Colonic mucosa (tissue), 4 donors: ENCODE measurements at regions not wholly inside any gene's neighbourhood (a gene's known extent, or its start where the extent isn't known, plus 50 kb on each side); places are given as distances from the start of the nearest gene placed in this dataset.

Experiments used
- DNase-seq: peaks from one replicate; pipeline ENCODE4 v3.0.0-alpha.2; 2020
- H3K27ac ChIP-seq: fragments of 200-600 bp; one replicate; pipeline ENCODE4 v1.8.0; 2021
- H3K27me3 ChIP-seq: fragments of 200-600 bp; one replicate; pipeline ENCODE4 v1.8.0; 2021
- H3K36me3 ChIP-seq: fragments of 200-600 bp; one replicate; pipeline ENCODE4 v1.8.0; 2021
- H3K4me1 ChIP-seq: fragments of 200-600 bp; one replicate; pipeline ENCODE4 v1.8.0; 2021; ENCODE audit warnings: mild to moderate bottlenecking
- H3K4me3 ChIP-seq: fragments of 200-600 bp; one replicate; pipeline ENCODE4 v1.8.0; 2021
- H3K9ac ChIP-seq, 2 donors: one replicate each; pipeline ENCODE4 v1.7.0; 2013; ENCODE audit warnings: control low read depth in 2 of 2, low read depth in 2 of 2, low read length in 2 of 2
- H3K9me3 ChIP-seq: fragments of 200-600 bp; one replicate; pipeline ENCODE4 v1.8.0; 2021
- CTCF ChIP-seq: fragments of 200-600 bp; IDR thresholded peaks from one replicate; pipeline ENCODE4 v1.8.0; 2022; ENCODE audit warnings: antibody characterized with exemption, mild to moderate bottlenecking
- intact Hi-C: fragments of 100-400 bp; cut with DNase I; formaldehyde crosslinking; loops from one replicate; pipeline ENCODE4 v1.14.1; 2022
- donor health status: healthy.
- donor health status: DM: no; HTN: no; CAD: no.
- donor health status: DM: no; HTN: no; CAD: no.

GRCh38 chr15:53246404-53246803, 456.3 kb upstream of the ONECUT1 start:
- intact Hi-C loops = no loop called here
- H3K27me3 ChIP-seq = no peaks in the 10 kb centered on the region
- no peaks in the 10 kb centered on the region for H3K4me1 ChIP-seq
- DNase-seq = no peak
- no peak for TF ChIP-seq CTCF
- H3K27ac ChIP-seq = no peak overlapping the region
- no peak overlapping the region for H3K4me3 ChIP-seq
- H3K9me3 ChIP-seq = no peaks in the 10 kb centered on the region
- H3K36me3 ChIP-seq = no peaks in the 10 kb centered on the region
- H3K9ac ChIP-seq = no peak overlapping the region

- H3K27ac ChIP-seq = no peak overlapping the region
- no peak for DNase-seq
- no peak overlapping the region for H3K9ac ChIP-seq
- H3K27me3 ChIP-seq = no peaks in the 10 kb centered on the region
- H3K36me3 ChIP-seq = no peaks in the 10 kb centered on the region
- H3K9me3 ChIP-seq = no peaks in the 10 kb centered on the region
- TF ChIP-seq CTCF = no peak
- H3K4me1 ChIP-seq = no peaks in the 10 kb centered on the region
- intact Hi-C loops = no loop called here
- H3K4me3 ChIP-seq = no peak overlapping the region
Measured at GRCh38 chr15:53233801-53234200, 443.7 kb upstream of the ONECUT1 start.

GRCh38 chr15:53230473-53230872, 440.3 kb upstream of the ONECUT1 start:
- Histone ChIP-seq H3K36me3 (no peaks in the 10 kb centered on the region), H3K4me1 (no peaks in the 10 kb centered on the region), H3K4me3 (no peak overlapping the region), H3K9ac (no peak overlapping the region), H3K9me3 (no peaks in the 10 kb centered on the region), H3K27me3 (no peaks in the 10 kb centered on the region), H3K27ac (no peak overlapping the region)
- TF ChIP-seq CTCF = no peak
- intact Hi-C loops = no loop called here
- no peak for DNase-seq

DNA sequence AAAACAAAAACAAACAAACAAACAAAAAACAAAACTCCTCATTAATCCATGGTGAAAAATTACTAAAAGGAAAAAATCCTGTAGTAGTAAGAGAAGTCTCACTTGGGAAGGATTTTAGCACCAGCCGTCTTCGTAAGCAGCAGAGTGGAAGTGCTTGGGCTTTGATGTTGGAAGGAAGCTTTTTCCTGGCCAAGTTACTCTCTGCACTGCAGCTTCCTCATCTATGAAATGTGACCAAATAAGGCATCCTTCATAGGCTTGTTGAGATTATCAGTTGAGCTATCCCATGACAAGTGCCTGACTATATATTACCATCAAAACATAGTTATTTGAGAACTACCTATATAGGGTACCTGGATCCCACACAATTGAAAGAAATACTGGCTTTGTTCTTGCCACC, 436.4 kb upstream of the ONECUT1 start:
- H3K36me3 ChIP-seq = no peaks in the 10 kb centered on the region
- H3K4me1 ChIP-seq = no peaks in the 10 kb centered on the region
- no peak overlapping the region for H3K4me3 ChIP-seq
- intact Hi-C loops = no loop called here
- no peak for TF ChIP-seq CTCF
- H3K9me3 ChIP-seq = no peaks in the 10 kb centered on the region
- H3K27ac ChIP-seq = no peak overlapping the region
- H3K9ac ChIP-seq = no peak overlapping the region
- H3K27me3 ChIP-seq = no peaks in the 10 kb centered on the region
- DNase-seq = no peak

DNA sequence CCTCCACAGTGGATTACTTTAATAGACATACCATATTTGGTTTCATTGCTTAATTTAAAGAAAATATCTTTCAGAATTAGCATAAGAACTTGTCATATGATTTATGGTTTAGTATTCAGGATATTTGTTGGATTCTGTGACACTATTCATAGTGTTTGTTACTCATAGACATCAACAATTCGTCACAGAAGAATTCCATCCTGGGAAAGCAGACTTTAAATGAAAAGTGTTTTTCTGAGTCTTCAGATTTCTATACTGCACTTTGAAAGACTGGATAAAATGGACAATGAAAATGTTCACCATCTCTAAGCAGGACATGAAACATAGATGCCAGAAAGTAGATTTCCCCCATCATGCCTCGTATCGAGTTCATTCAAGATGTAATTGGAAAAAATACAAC, 435.6 kb upstream of the ONECUT1 start:
- no peaks in the 10 kb centered on the region for H3K27me3 ChIP-seq
- no peaks in the 10 kb centered on the region for H3K36me3 ChIP-seq
- no peak overlapping the region for H3K27ac ChIP-seq
- H3K9ac ChIP-seq = no peak overlapping the region
- H3K9me3 ChIP-seq = no peaks in the 10 kb centered on the region
- no peak overlapping the region for H3K4me3 ChIP-seq
- no peak for TF ChIP-seq CTCF
- intact Hi-C loops = no loop called here
- DNase-seq = no peak
- H3K4me1 ChIP-seq = no peaks in the 10 kb centered on the region

DNA sequence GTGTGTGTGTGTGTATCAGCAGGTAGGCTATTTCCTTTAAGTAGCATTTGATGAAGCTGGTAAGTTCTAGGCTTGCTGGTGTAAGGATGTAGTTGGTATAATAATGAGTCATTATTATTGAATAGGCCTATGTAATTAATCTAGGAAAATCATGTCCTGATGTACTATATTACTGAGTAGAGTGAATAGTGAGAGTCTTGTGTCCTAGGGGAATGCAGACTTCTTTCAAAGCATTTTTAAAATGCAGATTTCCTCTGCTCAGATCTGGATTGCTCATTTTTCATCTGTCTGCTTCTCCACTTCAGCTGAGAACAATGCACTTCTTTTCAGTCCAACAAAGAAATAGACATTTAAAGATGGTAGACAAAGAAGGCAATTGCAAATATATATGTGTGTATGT, 434.2 kb upstream of the ONECUT1 start:
- no peak for DNase-seq
- Histone ChIP-seq H3K9ac (no peak overlapping the region), H3K4me3 (no peak overlapping the region), H3K9me3 (no peaks in the 10 kb centered on the region), H3K27me3 (no peaks in the 10 kb centered on the region), H3K36me3 (no peaks in the 10 kb centered on the region), H3K27ac (no peak overlapping the region), H3K4me1 (no peaks in the 10 kb centered on the region)
- no peak for TF ChIP-seq CTCF
- intact Hi-C loops = no loop called here
